Vagina (tissue), 2 donors: ENCODE measurements at regions not wholly inside any gene's neighbourhood (a gene's known extent, or its start where the extent isn't known, plus 50 kb on each side); places are given as distances from the start of the nearest gene placed in this dataset.

ENCODE experiments used
- DNase-seq, 2 donors: peaks; one replicate each; pipeline ENCODE4 v3.0.0-alpha.2; 2017; ENCODE audit errors: extremely low spot score in 2 of 2
- H3K27ac ChIP-seq: fragments of 200-600 bp; sonication (generic); one replicate; pipeline ENCODE4 v1.5.1; 2019
- H3K27me3 ChIP-seq: fragments of 200-600 bp; sonication (generic); one replicate; pipeline ENCODE4 v1.5.1; 2019
- H3K36me3 ChIP-seq, 2 donors: fragments of 200-600 bp; sonication (generic); one replicate each; pipeline ENCODE4 v1.5.1; 2017 to 2019
- H3K4me1 ChIP-seq: fragments of 200-600 bp; sonication (generic); one replicate; pipeline ENCODE4 v1.5.1; 2019
- H3K4me3 ChIP-seq, 2 donors: fragments of 200-600 bp; sonication (generic); 1 replicate in 1 of 2; 2 replicates in 1 of 2; pipeline ENCODE4 v1.5.1; 2016 to 2019
- H3K9me3 ChIP-seq: fragments of 200-600 bp; sonication (generic); one replicate; pipeline ENCODE4 v1.5.1; 2019
- CTCF ChIP-seq, 3 experiments: fragments of 450-650 bp in 2 of 3; fragments of 200-600 bp in 1 of 3; sonication (generic) in 1 of 3; IDR thresholded peaks; one replicate each; pipeline ENCODE4 v1.5.1; 2017 to 2019; ENCODE audit warnings: antibody characterized with exemption in 3 of 3, mild to moderate bottlenecking in 2 of 3, moderate library complexity in 2 of 3
- POLR2A ChIP-seq, 2 donors: fragments of 450-650 bp; IDR thresholded peaks; one replicate each; pipeline ENCODE4 v1.6.1; 2017; ENCODE audit warnings: antibody characterized with exemption in 2 of 2, mild to moderate bottlenecking in 2 of 2, moderate library complexity in 2 of 2
- POLR2AphosphoS5 ChIP-seq, 2 donors: sonication (generic); formaldehyde crosslinking; IDR thresholded peaks; one replicate each; pipeline ENCODE4 v1.9.0; 2017; ENCODE audit warnings: antibody characterized with exemption in 2 of 2, mild to moderate bottlenecking in 2 of 2, low read depth in 1 of 2; ENCODE audit not compliant: insufficient read depth in 1 of 2
- intact Hi-C: fragments of 100-400 bp; cut with DNase I; formaldehyde crosslinking; loops from one replicate; pipeline ENCODE4 v1.15.1; 2023

GRCh38 chr3:96294143-96294542 is 520.3 kb upstream of the EPHA6 start:
- no peak for DNase-seq
- Histone ChIP-seq H3K36me3 (no peaks in the 10 kb centered on the region), H3K27ac (no peak overlapping the region), H3K27me3 (no peaks in the 10 kb centered on the region), H3K4me1 (no peaks in the 10 kb centered on the region), H3K4me3 (no peak overlapping the region), H3K9me3 (no peaks in the 10 kb centered on the region)
- no peak for TF ChIP-seq CTCF (IDR thresholded peaks at IDR 0.05)
- TF ChIP-seq POLR2AphosphoS5 (IDR thresholded peaks at IDR 0.05; ENCODE audit: insufficient read depth in 1 of 2, low read depth in 1 of 2): no peak
- TF ChIP-seq POLR2A (IDR thresholded peaks at IDR 0.05): no peak
- intact Hi-C loops: no loop called here

GRCh38 chr3:96300743-96301142 is 513.7 kb upstream of the EPHA6 start:
- TF ChIP-seq CTCF (IDR thresholded peaks at IDR 0.05): no peak
- TF ChIP-seq POLR2AphosphoS5 (IDR thresholded peaks at IDR 0.05; ENCODE audit: insufficient read depth in 1 of 2, low read depth in 1 of 2): no peak
- no peak for TF ChIP-seq POLR2A (IDR thresholded peaks at IDR 0.05)
- Histone ChIP-seq H3K27me3 (no peaks in the 10 kb centered on the region), H3K4me1 (no peaks in the 10 kb centered on the region), H3K27ac (no peak overlapping the region), H3K4me3 (no peak overlapping the region), H3K9me3 (no peaks in the 10 kb centered on the region), H3K36me3 (no peaks in the 10 kb centered on the region)
- intact Hi-C loops: no loop called here
- no peak for DNase-seq

DNA sequence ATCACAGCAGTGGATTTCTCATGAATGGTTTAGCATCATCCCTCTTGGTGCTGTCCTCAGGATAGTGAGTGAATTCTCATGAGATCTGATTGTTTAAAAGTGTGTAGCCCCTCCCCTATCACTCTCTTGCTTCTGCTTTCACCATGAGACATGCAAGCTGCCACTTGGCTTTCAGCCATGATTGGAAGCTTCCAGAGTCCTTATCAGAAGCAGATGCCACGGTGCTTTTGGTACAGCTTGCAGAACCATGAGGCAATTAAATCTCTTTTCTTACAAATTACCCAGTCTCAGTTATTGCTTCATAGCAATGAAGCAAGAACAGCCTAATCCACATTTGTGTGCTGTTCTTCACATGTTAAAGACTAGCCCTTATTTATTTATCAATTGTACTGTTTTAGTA is 495.2 kb upstream of the EPHA6 start:
- Histone ChIP-seq H3K4me1 (no peaks in the 10 kb centered on the region), H3K36me3 (no peaks in the 10 kb centered on the region), H3K27me3 (no peaks in the 10 kb centered on the region), H3K9me3 (no peaks in the 10 kb centered on the region), H3K4me3 (no peak overlapping the region), H3K27ac (no peak overlapping the region)
- DNase-seq: no peak
- TF ChIP-seq CTCF (IDR thresholded peaks at IDR 0.05) (no peak), POLR2A (IDR thresholded peaks at IDR 0.05) (no peak), POLR2AphosphoS5 (IDR thresholded peaks at IDR 0.05; ENCODE audit: insufficient read depth in 1 of 2, low read depth in 1 of 2) (no peak)
- intact Hi-C loops: no loop called here

DNA sequence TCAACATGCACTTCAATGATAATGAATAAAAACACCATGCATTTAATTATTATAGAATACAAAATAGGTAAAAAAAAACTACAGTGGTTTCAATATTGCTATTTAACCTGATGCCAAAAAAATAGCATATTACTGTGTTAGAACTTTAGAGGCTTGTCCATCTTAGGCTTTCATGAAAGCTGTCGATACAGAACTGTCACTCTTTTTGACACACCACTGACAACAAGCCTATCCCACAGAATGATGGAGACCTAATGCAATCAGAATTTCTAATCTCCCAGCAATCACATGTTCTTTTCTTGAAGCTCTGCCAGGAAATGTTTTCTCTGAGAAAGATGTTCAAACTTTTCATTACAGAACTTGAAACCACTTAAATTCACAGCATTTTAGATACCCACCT is 490.3 kb upstream of the EPHA6 start:
- H3K4me1 ChIP-seq: no peaks in the 10 kb centered on the region
- TF ChIP-seq CTCF (IDR thresholded peaks at IDR 0.05) (no peak), POLR2AphosphoS5 (IDR thresholded peaks at IDR 0.05; ENCODE audit: insufficient read depth in 1 of 2, low read depth in 1 of 2) (no peak), POLR2A (IDR thresholded peaks at IDR 0.05) (no peak)
- H3K36me3 ChIP-seq: no peaks in the 10 kb centered on the region
- no peak for DNase-seq
- no peaks in the 10 kb centered on the region for H3K27me3 ChIP-seq
- H3K27ac ChIP-seq: no peak overlapping the region
- no peaks in the 10 kb centered on the region for H3K9me3 ChIP-seq
- intact Hi-C loops: no loop called here
- H3K4me3 ChIP-seq: no peak overlapping the region

- Histone ChIP-seq H3K27me3 (no peaks in the 10 kb centered on the region), H3K4me3 (no peak overlapping the region), H3K36me3 (no peaks in the 10 kb centered on the region), H3K9me3 (no peaks in the 10 kb centered on the region), H3K4me1 (no peaks in the 10 kb centered on the region), H3K27ac (no peak overlapping the region)
- intact Hi-C loops: no loop called here
- DNase-seq: no peak
- TF ChIP-seq POLR2AphosphoS5 (IDR thresholded peaks at IDR 0.05; ENCODE audit: insufficient read depth in 1 of 2, low read depth in 1 of 2) (no peak), CTCF (IDR thresholded peaks at IDR 0.05) (no peak), POLR2A (IDR thresholded peaks at IDR 0.05) (no peak)
Observed at GRCh38 chr3:96330795-96331194, 483.6 kb upstream of the EPHA6 start.
